B cell (primary cell): ENCODE measurements at regions not wholly inside any gene's neighbourhood (a gene's known extent, or its start where the extent isn't known, plus 50 kb on each side); places are given as distances from the start of the nearest gene placed in this dataset.

Source experiments
- ATAC-seq: fragments of 200-7000 bp; cut with Tn5 transposase; one replicate; pipeline ENCODE4 v1.10.0; 2021; ENCODE audit warnings: low read depth, mild to moderate bottlenecking, moderate number of reproducible peaks, moderate library complexity
- CTCF ChIA-PET: fragments of 350-600 bp; sonication (Branson Sonifier 250); formaldehyde crosslinking; loops from one replicate; lab custom pipeline; 2021; ENCODE audit warnings: antibody characterized with exemption, inconsistent platforms; lab: Charles Lee
- POLR2A ChIA-PET: fragments of 350-600 bp; sonication (Branson Sonifier 250); formaldehyde crosslinking; loops from one replicate; lab custom pipeline; 2021; ENCODE audit warnings: antibody characterized with exemption; lab: Charles Lee
- DNase-seq: peaks from one replicate; pipeline ENCODE4 v3.0.0; 2013
- H2AFZ ChIP-seq: 2 replicates; pipeline ENCODE4 v1.6.1; 2012; ENCODE audit warnings: mild to moderate bottlenecking, low read depth, low read length; ENCODE audit not compliant: insufficient read depth, poor library complexity, severe bottlenecking
- H3K27ac ChIP-seq, 2 donors: 1 replicate in 1 of 2; 2 replicates in 1 of 2; pipeline ENCODE4 v1.5.1; 2012 to 2013; ENCODE audit warnings: low read length in 2 of 2, mild to moderate bottlenecking in 2 of 2, moderate library complexity in 1 of 2
- H3K27me3 ChIP-seq, 4 experiments: fragments of 200-600 bp in 1 of 4; sonication (generic) in 1 of 4; replicated peaks in 1 of 4; 1 replicate in 2 of 4; 2 replicates in 2 of 4; pipeline versions ENCODE4 v1.6.1 to v1.7.0; 2013 to 2016; ENCODE audit warnings: low read length in 3 of 4, mild to moderate bottlenecking in 2 of 4, mixed read lengths in 1 of 4, moderate library complexity in 1 of 4; ENCODE audit not compliant: insufficient read depth in 4 of 4, control insufficient read depth in 3 of 4; ENCODE audit errors: control extremely low read depth in 1 of 4
- H3K36me3 ChIP-seq, 2 experiments: replicated peaks in 1 of 2; 1 replicate in 1 of 2; 2 replicates in 1 of 2; pipeline versions ENCODE4 v1.6.1 to v1.7.1; 2013; ENCODE audit warnings: low read length in 1 of 2; ENCODE audit not compliant: insufficient read depth in 2 of 2, control insufficient read depth in 1 of 2; ENCODE audit errors: control extremely low read depth in 1 of 2, extremely low read depth in 1 of 2
- H3K4me1 ChIP-seq, 2 donors: fragments of 200-600 bp in 1 of 2; sonication (generic) in 1 of 2; 1 replicate in 1 of 2; 2 replicates in 1 of 2; pipeline versions ENCODE4 v1.5.1 to v1.6.1; 2013 to 2017; ENCODE audit warnings: low read length in 2 of 2; ENCODE audit not compliant: control insufficient read depth in 2 of 2, insufficient read depth in 2 of 2
- H3K4me2 ChIP-seq: replicated peaks from 2 replicates; pipeline ENCODE3; 2012; ENCODE audit warnings: mild to moderate bottlenecking, low read depth, low read length; ENCODE audit not compliant: poor library complexity, severe bottlenecking
- H3K4me3 ChIP-seq, 5 experiments: fragments of 200-600 bp in 1 of 5; sonication (generic) in 1 of 5; 1 replicate in 3 of 5; 2 replicates in 2 of 5; pipeline versions ENCODE4 v1.5.1 to v1.7.0; 2011 to 2016; ENCODE audit warnings: low read length in 4 of 5, mild to moderate bottlenecking in 4 of 5, low read depth in 2 of 5, control low read depth in 1 of 5, moderate library complexity in 1 of 5; ENCODE audit not compliant: insufficient read depth in 1 of 5; ENCODE audit errors: control extremely low read depth in 1 of 5, extremely low read depth in 1 of 5
- H3K79me2 ChIP-seq: fragments of 200-600 bp; sonication (generic); one replicate; pipeline ENCODE4 v1.6.0; 2016; ENCODE audit warnings: low read length; ENCODE audit not compliant: control insufficient read depth, insufficient read depth
- H3K9ac ChIP-seq: fragments of 200-600 bp; sonication (generic); 2 replicates; pipeline ENCODE4 v1.6.1; 2017; ENCODE audit warnings: mild to moderate bottlenecking, low read length, moderate library complexity
- H3K9me3 ChIP-seq, 3 donors: one replicate each; pipeline versions ENCODE4 v1.6.1 to v1.7.1; 2013; ENCODE audit warnings: low read length in 2 of 3; ENCODE audit not compliant: control insufficient read depth in 2 of 3, insufficient read depth in 1 of 3; ENCODE audit errors: control extremely low read depth in 1 of 3
- H4K20me1 ChIP-seq: 2 replicates; pipeline ENCODE4 v1.6.0; 2012; ENCODE audit warnings: mild to moderate bottlenecking, low read length; ENCODE audit not compliant: insufficient read depth, control insufficient read depth, poor library complexity, severe bottlenecking
- H3K27ac Mint-ChIP-seq: one replicate; pipeline ENCODE4 v1.8.0; 2021; ENCODE audit warnings: mixed read lengths
- H3K27me3 Mint-ChIP-seq: one replicate; pipeline ENCODE4 v1.8.0; 2021; ENCODE audit warnings: mixed read lengths
- H3K4me1 Mint-ChIP-seq: one replicate; pipeline ENCODE4 v1.8.0; 2021; ENCODE audit warnings: mixed read lengths
- H3K4me3 Mint-ChIP-seq: one replicate; pipeline ENCODE4 v1.8.0; 2021; ENCODE audit warnings: mixed read lengths
- H3K9me3 Mint-ChIP-seq: one replicate; pipeline ENCODE4 v1.8.0; 2022; ENCODE audit warnings: mixed read lengths; ENCODE audit not compliant: insufficient read depth
- EZH2 ChIP-seq: IDR thresholded peaks from 2 replicates; pipeline ENCODE4 v1.6.1; 2012; ENCODE audit warnings: borderline replicate concordance, low read depth, mild to moderate bottlenecking, moderate library complexity, low read length; ENCODE audit not compliant: insufficient read depth, poor library complexity, severe bottlenecking
- WGBS: methylation state at CpG from one replicate; pipeline ENCODE4 v1.1.5; 2013; ENCODE audit warnings: missing lambda C conversion rate; ENCODE audit not compliant: insufficient coverage; 5-methylcytosine and 5-hydroxymethylcytosine counted together
- intact Hi-C: fragments of 100-400 bp; cut with micrococcal nuclease; formaldehyde crosslinking; loops from one replicate; pipeline ENCODE4 v1.10.0; 2022
- TF ChIP-seq, protein P1 (sequence below): fragments of 200-600 bp; IDR thresholded peaks from one replicate; pipeline ENCODE4 v1.8.0; 2022; ENCODE audit warnings: antibody characterized with exemption, mild to moderate bottlenecking

DNA sequence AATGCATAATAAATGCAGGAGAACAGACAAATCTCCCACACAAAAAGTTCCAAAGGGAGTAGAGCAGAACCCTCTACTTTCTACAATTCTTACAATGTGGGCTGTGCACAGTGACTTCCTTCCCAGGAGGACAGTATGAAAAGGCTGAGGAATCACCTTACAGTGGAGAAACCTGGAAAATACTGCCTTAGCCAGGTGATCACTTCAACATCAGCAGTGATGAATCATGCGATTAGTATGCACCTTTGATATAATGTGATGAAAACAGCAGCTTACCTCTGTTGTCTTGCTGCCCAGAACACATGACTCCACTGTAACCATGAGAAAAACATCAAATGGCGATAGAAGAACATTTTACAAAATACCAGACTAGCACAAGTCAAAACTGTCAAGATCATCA, 329.7 kb upstream of the POM121L12 start:
- H3K9ac ChIP-seq = no peak overlapping the region
- WGBS = no CpG with 5 or more reads among the region's 2 CpGs
- no peak overlapping the region for H3K4me3 ChIP-seq
- no peaks in the 10 kb centered on the region for H4K20me1 ChIP-seq
- H3K4me1 ChIP-seq = no peaks in the 10 kb centered on the region
- no peak overlapping the region for H2AFZ ChIP-seq
- CTCF ChIA-PET = no interaction called here
- no peak overlapping the region for H3K27ac Mint-ChIP-seq
- no peak overlapping the region for H3K4me3 Mint-ChIP-seq
- H3K4me1 Mint-ChIP-seq = no peaks in the 10 kb centered on the region
- H3K9me3 ChIP-seq = no peaks in the 10 kb centered on the region
- H3K79me2 ChIP-seq = no peaks in the 10 kb centered on the region
- no peak for ATAC-seq
- no peak overlapping the region for H3K4me2 ChIP-seq
- peaks cover 11% of the 10 kb centered on the region for H3K9me3 Mint-ChIP-seq
- no peak for DNase-seq
- H3K27ac ChIP-seq = no peak overlapping the region
- H3K36me3 ChIP-seq = no peaks in the 10 kb centered on the region
- POLR2A ChIA-PET = no interaction called here
- TF ChIP-seq, protein P1, sequence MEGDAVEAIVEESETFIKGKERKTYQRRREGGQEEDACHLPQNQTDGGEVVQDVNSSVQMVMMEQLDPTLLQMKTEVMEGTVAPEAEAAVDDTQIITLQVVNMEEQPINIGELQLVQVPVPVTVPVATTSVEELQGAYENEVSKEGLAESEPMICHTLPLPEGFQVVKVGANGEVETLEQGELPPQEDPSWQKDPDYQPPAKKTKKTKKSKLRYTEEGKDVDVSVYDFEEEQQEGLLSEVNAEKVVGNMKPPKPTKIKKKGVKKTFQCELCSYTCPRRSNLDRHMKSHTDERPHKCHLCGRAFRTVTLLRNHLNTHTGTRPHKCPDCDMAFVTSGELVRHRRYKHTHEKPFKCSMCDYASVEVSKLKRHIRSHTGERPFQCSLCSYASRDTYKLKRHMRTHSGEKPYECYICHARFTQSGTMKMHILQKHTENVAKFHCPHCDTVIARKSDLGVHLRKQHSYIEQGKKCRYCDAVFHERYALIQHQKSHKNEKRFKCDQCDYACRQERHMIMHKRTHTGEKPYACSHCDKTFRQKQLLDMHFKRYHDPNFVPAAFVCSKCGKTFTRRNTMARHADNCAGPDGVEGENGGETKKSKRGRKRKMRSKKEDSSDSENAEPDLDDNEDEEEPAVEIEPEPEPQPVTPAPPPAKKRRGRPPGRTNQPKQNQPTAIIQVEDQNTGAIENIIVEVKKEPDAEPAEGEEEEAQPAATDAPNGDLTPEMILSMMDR = no peak
- TF ChIP-seq EZH2 = no peak
- no peaks in the 10 kb centered on the region for H3K27me3 ChIP-seq
- H3K27me3 Mint-ChIP-seq = no peaks in the 10 kb centered on the region
- intact Hi-C loops = no loop called here

DNA sequence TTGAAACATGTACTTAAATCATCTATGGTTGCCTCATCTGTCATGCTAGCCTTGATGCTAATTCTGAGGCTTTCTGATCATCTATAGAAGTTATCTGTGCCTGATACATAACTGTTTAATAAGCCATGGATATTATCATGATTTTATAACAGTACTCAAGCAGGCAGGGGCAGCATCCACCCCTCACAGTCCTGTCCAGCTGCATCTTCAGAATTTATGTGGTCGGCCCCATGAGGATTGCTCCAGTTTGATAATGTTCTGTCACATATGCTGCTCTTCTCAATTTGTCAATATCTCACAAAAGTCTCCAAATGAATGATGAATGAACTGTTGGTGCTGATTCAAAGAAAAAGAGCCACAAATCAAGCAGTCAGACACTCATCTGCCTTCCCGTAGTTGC, 335.1 kb upstream of the POM121L12 start:
- POLR2A ChIA-PET = no interaction called here
- Histone ChIP-seq H4K20me1 (no peaks in the 10 kb centered on the region), H3K4me2 (no peak overlapping the region), H3K36me3 (no peaks in the 10 kb centered on the region), H3K79me2 (no peaks in the 10 kb centered on the region), H3K9me3 (peaks cover 0 to 3% (median 0%) of the 10 kb centered on the region in 3 donors), H3K4me1 (no peaks in the 10 kb centered on the region), H3K9ac (no peak overlapping the region), H3K27me3 (no peaks in the 10 kb centered on the region), H3K27ac (no peak overlapping the region), H2AFZ (no peak overlapping the region), H3K4me3 (no peak overlapping the region)
- Mint-ChIP-seq H3K27ac (no peak overlapping the region), H3K4me3 (no peak overlapping the region), H3K9me3 (peaks cover 13% of the 10 kb centered on the region), H3K4me1 (no peaks in the 10 kb centered on the region), H3K27me3 (no peaks in the 10 kb centered on the region)
- CTCF ChIA-PET = no interaction called here
- TF ChIP-seq EZH2 = no peak
- TF ChIP-seq, protein P1 = no peak
- WGBS = no CpG with 5 or more reads among the region's 2 CpGs
- ATAC-seq (no peak), DNase-seq (no peak)
- intact Hi-C loops = no loop called here
